SK-N-MC (cell line): ENCODE measurements at regions not wholly inside any gene's neighbourhood (a gene's known extent, or its start where the extent isn't known, plus 50 kb on each side); places are given as distances from the start of the nearest gene placed in this dataset.
"Not testable (repeated sequence)": the region's sequence is repeated elsewhere in the genome, so short reads cannot be mapped to it uniquely, and the experiment has no call there.

ENCODE experiments used
- DNase-seq: peaks from one replicate; pipeline ENCODE4 v3.0.0-alpha.2; 2011; ENCODE audit warnings: low read depth, low spot score
- H3K27ac ChIP-seq: fragments of 200-600 bp; sonication (generic); 2 replicates; pipeline ENCODE4 v1.5.1; 2016; ENCODE audit warnings: mixed run types
- H3K36me3 ChIP-seq: fragments of 200-600 bp; sonication (generic); 2 replicates; pipeline ENCODE4 v1.6.1; 2017; ENCODE audit warnings: antibody characterized with exemption, low read length, mixed read lengths; ENCODE audit not compliant: insufficient read depth
- H3K4me3 ChIP-seq: fragments of 200-600 bp; sonication (generic); 2 replicates; pipeline ENCODE4 v1.5.1; 2016
- H3K9ac ChIP-seq: fragments of 200-600 bp; sonication (generic); 2 replicates; pipeline ENCODE4 v1.8.0; 2017; ENCODE audit warnings: mixed run types, mixed read lengths; ENCODE audit not compliant: insufficient read length
- H3K9me3 ChIP-seq: fragments of 200-600 bp; sonication (generic); 2 replicates; pipeline ENCODE4 v1.6.1; 2017; ENCODE audit warnings: low read depth, mild to moderate bottlenecking, antibody characterized with exemption, low read length, moderate library complexity, mixed read lengths
- EZH2 ChIP-seq: fragments of 200-600 bp; sonication (generic); IDR thresholded peaks from one replicate; pipeline ENCODE4 v1.6.1; 2017; ENCODE audit warnings: antibody characterized with exemption
- FOXP2 ChIP-seq: optimal IDR thresholded peaks from 2 replicates; pipeline ENCODE3; 2011; ENCODE audit warnings: mild to moderate bottlenecking, moderate library complexity; ENCODE audit not compliant: insufficient read depth; ENCODE audit errors: extremely low read length, control extremely low read depth
- POLR2AphosphoS5 ChIP-seq: IDR thresholded peaks from 2 replicates; pipeline ENCODE4 v1.6.1; 2012; ENCODE audit warnings: mild to moderate bottlenecking, low read depth, low read length, borderline replicate concordance

DNA sequence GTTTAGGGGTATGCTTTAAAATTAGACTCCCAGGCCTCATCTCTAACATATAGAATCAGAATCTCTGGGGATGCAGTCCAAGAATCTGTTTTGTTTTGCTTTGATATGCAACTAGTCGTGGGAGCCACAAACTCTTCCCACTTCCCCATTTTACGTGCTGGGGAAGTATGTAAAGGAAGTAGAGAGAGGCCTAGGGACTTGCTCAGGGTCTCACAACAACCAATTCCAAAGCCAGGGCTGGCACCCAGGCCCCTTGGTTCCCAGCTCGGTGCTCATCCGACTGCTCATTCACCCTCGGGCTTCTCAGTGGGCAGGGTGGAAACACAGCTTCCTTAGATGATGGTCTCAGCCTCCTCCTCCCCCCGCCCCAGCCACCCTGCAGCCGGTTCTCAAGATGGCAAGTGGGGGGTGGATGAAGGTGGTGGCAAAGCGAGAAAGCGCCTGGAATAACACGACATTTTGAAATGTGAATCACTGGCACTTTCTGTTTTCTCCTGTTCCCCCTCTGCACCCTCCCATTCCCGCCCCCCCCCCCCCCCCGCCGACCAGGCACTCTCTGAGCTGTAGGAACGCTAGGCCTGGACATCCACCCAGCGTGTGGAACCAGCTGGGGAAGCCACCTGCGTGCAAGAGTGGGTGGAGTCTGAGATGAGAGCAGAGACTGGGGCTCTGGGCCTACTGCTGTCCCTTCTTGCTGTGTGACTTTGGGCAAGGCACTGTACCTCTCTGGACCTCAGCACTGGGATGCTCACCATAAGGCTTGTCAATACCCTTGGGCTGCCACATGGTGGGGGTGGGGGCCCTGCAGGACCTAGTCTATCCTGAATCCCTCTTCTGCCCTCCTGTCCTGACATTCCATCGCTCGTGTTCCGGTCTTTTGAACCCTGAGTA lies 214.5 kb downstream of the RPLP1 start:
- Histone ChIP-seq H3K27ac (no peak overlapping the region), H3K9me3 (no peaks in the 10 kb centered on the region), H3K4me3 (no peak overlapping the region), H3K36me3 (no peaks in the 10 kb centered on the region), H3K9ac (no peak overlapping the region)
- DNase-seq, result no peak
- TF ChIP-seq EZH2 (no peak), FOXP2 (no peak), POLR2AphosphoS5 (no peak)

DNA sequence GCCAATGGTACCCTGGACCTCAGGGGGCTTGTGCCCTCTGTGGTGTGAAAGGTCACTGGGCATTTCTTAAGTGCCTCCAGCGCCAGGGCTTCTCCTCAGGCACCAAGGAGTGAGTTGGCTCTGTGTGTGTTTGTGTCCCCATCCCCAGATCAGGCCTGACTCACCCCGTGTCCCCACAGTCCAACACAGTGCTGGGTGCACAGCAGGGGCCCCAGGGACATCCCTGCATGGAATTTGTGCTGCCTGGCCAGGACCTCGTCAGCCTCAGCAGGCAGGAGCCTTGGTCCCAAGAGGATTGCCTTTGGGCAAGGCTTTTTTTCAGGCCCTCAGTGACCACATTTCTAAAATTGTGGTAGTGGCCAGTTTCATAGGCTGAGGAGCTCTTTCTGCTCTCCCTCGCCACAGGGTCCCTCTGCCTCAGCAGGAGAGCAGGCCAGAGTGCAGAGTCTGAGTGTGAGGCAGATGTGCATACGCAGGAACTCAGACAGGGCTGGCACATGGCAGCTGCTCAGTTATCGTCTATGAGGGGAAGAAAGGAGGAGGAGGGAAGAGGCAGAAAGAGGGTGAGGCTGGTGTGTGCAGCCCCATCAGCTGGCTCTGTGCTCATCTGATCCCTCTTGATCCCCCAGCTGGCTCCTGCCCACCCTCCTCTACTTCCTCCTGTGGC lies 215.6 kb downstream of the RPLP1 start:
- TF ChIP-seq EZH2 (no peak), FOXP2 (no peak), POLR2AphosphoS5 (no peak)
- H3K27ac ChIP-seq, result no peak overlapping the region
- H3K4me3 ChIP-seq, result no peak overlapping the region
- H3K9ac ChIP-seq, result no peak overlapping the region
- DNase-seq, result no peak
- H3K9me3 ChIP-seq, result no peaks in the 10 kb centered on the region
- H3K36me3 ChIP-seq, result no peaks in the 10 kb centered on the region

- DNase-seq, result no peak
- H3K27ac ChIP-seq, result no peak overlapping the region
- TF ChIP-seq EZH2, result no peak
- TF ChIP-seq FOXP2, result no peak
- TF ChIP-seq POLR2AphosphoS5, result no peak
- H3K9me3 ChIP-seq, result no peaks in the 10 kb centered on the region
- no peaks in the 10 kb centered on the region for H3K36me3 ChIP-seq
- no peak overlapping the region for H3K9ac ChIP-seq
- no peak overlapping the region for H3K4me3 ChIP-seq
These were observed 216.3 kb downstream of the RPLP1 start for GRCh38 chr15:69668963-69669362.

DNA sequence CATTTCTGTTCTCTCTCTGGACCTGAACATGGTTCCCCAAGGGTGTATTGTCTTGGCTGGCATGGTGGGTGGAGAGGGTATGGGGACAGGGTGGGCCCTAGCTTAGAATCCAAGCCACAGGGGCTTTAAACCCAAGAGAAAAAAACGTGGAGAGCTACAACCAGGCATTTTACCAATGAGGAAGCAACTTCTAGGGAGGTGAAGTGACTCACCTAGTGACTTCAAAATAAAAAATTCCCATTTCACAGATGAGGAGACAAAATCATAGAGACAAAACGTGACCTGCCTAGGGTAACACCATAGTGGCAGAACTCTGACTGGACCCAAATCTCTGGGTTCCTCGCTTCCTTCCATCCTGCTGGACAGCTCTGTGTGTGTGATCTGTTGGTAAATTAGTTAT lies 216.8 kb downstream of the RPLP1 start:
- DNase-seq, result no peak
- TF ChIP-seq EZH2 (no peak), FOXP2 (no peak), POLR2AphosphoS5 (no peak)
- Histone ChIP-seq H3K9me3 (no peaks in the 10 kb centered on the region), H3K36me3 (no peaks in the 10 kb centered on the region), H3K4me3 (no peak overlapping the region), H3K27ac (no peak overlapping the region), H3K9ac (no peak overlapping the region)

DNA sequence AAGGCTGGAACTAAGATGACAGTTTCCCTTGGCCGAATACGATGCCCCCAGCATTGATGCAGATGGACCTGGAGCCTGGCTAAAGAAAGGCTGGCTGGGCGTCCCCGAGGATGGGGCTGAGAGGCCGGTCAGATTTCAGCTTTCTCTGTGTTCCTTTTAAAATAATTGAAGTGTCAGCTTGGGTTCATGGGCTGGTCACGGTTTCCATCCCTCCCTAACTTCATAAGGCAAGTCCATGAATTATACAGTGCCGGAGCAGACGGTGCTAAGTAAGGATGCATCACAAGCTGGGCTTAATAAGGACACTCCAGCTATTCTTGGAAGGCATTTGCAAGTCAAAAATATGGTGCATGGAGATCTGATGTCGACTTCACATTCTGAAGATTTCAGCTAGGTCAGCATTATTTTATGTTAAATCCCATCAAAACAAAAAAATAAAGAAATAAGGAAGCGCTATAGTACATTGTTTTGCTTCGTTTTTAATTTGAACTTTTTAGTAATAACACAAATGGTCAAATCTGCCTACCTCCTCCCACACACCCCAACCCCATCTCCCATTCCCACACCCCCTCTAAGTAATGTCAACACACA lies 220.8 kb downstream of the RPLP1 start:
- H3K9me3 ChIP-seq, result no peaks in the 10 kb centered on the region
- no peak overlapping the region for H3K27ac ChIP-seq
- no peak overlapping the region for H3K9ac ChIP-seq
- H3K36me3 ChIP-seq, result no peaks in the 10 kb centered on the region
- no peak for DNase-seq
- TF ChIP-seq EZH2 (no peak), POLR2AphosphoS5 (no peak), FOXP2 (no peak)
- H3K4me3 ChIP-seq, result no peak overlapping the region

GRCh38 chr15:69675731-69676130 lies 223.1 kb downstream of the RPLP1 start:
- Histone ChIP-seq H3K4me3 (no peak overlapping the region), H3K9me3 (no peaks in the 10 kb centered on the region), H3K9ac (no peak overlapping the region), H3K36me3 (no peaks in the 10 kb centered on the region), H3K27ac (no peak overlapping the region)
- no peak for TF ChIP-seq EZH2
- no peak for TF ChIP-seq FOXP2
- TF ChIP-seq POLR2AphosphoS5, result no peak
- DNase-seq, result no peak

- H3K36me3 ChIP-seq, result no peaks in the 10 kb centered on the region
- no peak for DNase-seq
These were observed 224.8 kb downstream of the RPLP1 start for GRCh38 chr15:69677403-69677802.

DNA sequence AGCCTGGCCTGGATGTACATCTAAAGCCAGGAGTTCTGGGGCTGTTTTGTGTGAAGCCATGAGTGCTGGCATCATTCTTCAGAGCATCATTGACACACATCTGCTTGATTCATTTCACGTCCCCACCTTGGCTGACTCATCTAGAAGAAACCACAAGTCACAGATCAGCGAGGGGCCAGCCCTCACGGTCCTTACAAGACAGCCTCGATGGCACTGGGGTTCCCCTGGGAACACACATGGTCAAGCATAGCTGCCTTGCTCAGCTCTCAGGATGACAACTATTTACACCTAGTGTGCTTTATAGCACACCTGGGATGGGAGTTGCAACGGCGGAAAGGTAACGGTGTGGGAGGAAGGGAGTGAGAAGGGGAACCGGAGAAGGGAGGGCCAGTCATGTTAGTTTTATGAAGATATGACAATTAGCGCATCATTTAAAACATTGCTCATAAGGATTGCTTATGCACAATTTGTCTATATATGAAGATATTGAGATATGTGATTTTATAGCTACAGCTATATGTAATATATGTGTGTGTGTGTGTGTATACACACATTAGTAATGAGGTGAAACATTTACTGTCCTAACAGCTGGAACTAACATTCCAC lies 227.1 kb downstream of the RPLP1 start:
- TF ChIP-seq FOXP2 (no peak), EZH2 (no peak), POLR2AphosphoS5 (no peak)
- no peak overlapping the region for H3K9ac ChIP-seq
- H3K4me3 ChIP-seq, result no peak overlapping the region
- H3K36me3 ChIP-seq, result no peaks in the 10 kb centered on the region
- no peak overlapping the region for H3K27ac ChIP-seq
- no peak for DNase-seq
- H3K9me3 ChIP-seq, result no peaks in the 10 kb centered on the region

More at GRCh38 chr15:69677403-69677802, 224.8 kb downstream of the RPLP1 start:
- no peak overlapping the region for H3K9ac ChIP-seq
- TF ChIP-seq POLR2AphosphoS5, result no peak
- TF ChIP-seq FOXP2, result no peak
- no peak for TF ChIP-seq EZH2
- H3K27ac ChIP-seq, result no peak overlapping the region
- H3K4me3 ChIP-seq, result no peak overlapping the region
- no peaks in the 10 kb centered on the region for H3K9me3 ChIP-seq

DNA sequence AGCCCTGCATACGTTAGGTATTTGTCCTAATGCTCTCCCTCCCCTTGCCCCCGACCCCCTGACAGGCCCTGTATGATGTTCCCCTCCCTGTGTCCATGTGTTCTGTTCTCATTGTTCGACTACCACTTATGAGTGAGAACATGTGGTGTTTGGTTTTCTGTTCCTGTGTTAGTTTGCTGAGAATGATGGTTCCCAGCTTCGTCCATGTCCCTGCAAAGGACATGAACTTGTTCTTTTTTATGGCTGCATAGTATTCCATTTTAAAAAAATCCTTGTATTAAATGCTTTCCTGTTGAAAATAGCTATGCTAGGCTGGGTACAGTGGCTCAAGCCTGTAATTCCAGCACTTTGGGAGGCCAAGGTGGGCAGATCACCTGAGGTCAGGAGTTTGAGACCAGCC lies 232.2 kb downstream of the RPLP1 start:
- not testable (repeated sequence) for H3K27ac ChIP-seq, H3K4me3 ChIP-seq, H3K9me3 ChIP-seq, H3K36me3 ChIP-seq, H3K9ac ChIP-seq, DNase-seq
